HG03135 (cell line): ENCODE measurements at regions not wholly inside any gene's neighbourhood (a gene's known extent, or its start where the extent isn't known, plus 50 kb on each side); places are given as distances from the start of the nearest gene placed in this dataset.

Experiments used
- ATAC-seq: cut with Tn5 transposase; IDR thresholded peaks from one replicate; pipeline ENCODE4 v1.9.1; 2021; ENCODE audit warnings: mild to moderate bottlenecking, moderate library complexity; ENCODE audit not compliant: unreplicated experiment

DNA sequence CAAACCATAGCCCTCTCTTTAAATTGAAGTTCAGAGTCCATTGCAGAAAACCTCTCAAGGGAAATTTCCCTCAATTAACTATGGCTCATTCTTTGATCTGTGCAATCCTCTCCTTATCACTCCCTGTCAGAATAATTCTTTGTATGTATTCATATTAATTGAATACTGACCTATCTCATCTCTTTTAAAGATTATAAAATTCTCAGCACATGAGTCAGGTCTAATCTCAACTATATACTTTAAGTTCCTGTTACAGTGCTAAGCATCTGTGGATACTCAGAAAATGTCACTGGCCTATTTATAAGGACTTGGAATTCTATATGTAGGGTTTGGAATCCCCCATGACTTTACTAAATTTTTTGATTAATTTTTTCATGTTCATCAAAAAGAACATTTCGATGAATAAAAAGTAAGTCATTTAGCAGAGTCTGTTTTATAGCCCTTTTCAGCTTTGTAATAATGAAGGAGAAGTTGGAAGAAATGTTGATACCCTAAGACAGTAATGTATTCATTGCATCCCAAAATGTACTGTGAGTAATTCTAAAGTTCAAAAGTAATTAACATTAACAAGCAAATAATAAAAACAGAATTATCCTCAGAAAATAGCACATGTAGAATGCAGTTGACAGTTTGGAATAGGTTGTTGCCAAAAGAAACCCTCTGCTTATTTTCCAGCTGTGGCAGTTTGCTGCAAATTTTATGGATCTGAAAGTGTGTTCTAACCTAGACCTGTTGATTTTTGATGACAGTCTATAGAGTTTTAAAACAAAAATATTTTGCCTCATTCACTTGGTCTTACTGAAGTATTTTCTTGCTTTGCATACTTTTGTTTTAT is 503.4 kb upstream of the CBLB start:
- ATAC-seq: no peak

DNA sequence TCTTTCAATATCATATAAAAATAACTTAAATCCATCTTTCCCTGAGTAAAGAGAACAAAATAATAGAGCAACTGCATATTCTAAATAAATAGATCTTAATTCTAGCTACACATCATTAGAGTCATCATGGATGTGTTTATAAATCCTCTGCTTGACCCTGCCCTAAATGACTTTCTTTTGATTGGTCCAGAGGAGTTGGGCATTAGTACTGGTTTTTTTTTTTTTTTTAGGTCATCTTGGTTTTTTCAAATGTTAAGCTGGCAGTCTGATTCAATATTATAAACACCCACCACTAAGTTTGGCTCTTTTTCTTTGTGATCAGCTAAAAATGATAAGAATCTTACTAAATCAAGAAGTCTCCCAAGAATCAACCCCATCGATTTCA is 504.0 kb upstream of the CBLB start:
- ATAC-seq: no peak

DNA sequence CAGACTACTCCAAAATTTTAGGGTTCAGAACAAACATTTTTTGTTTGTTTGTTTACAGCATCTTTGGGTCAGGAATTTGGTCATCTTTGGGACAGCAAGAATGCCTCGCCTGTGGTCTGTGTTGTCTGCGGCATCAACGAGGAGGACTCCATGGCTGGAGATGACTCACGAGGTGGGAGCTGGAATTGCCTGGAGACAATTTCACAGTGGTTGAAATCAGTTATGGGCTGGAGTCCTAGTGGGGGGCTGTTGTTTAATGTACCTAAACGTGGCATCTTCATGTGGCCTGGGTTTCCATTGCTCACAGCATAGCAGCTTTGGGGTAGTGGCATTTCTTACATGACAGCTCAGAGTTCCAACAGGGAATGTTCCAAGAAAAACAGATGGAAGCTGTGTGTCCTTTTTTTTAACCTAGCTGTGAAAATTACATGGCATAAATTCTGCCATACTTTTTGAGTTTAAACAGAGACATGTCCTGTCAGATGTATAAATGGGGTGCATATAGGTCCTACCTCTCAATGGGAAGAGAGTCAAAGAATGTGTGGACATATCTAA is 507.3 kb upstream of the CBLB start:
- no peak for ATAC-seq

DNA sequence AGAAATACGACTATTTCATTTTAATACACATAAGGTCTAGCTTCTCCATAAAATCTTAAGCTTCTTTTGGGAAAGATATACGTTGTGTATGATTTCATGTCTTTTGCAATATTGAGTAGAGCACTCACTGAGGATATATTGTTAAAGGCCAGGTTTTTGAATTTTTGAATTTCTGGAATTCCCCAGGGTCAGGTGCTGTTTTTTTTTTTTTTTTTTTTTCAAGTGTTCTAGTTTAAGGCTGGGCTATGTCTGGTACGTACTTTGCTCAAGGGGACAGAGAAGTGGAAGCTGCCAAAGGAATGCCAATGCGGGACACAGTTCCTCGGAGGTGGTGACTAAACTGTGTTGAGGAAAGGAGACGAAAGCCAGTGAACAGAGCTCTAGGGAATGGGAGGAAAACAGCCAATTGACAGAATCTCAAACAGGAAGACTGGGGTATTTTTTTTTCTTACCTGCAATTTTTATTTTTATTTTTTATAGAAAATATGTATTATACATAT is 510.5 kb upstream of the CBLB start:
- no peak for ATAC-seq

DNA sequence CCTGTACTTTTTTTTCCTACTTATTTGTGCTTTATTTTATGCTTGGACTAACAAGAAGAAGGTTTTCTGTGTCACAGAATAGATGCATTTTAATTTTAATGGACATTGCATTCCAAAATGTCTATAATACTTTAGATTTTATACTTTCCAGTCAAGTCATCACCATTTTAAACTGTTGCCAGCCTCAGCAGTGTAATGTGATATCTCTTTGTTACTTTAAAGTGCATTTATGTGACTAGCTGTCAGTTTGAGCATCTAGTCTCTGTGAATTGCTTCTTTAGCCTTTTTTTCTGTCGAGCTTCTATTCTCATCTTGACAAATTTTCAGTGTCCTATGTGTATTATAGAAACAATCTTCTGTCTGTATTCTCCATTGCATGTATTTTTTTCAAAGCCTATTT is 511.4 kb upstream of the CBLB start:
- ATAC-seq: no peak

DNA sequence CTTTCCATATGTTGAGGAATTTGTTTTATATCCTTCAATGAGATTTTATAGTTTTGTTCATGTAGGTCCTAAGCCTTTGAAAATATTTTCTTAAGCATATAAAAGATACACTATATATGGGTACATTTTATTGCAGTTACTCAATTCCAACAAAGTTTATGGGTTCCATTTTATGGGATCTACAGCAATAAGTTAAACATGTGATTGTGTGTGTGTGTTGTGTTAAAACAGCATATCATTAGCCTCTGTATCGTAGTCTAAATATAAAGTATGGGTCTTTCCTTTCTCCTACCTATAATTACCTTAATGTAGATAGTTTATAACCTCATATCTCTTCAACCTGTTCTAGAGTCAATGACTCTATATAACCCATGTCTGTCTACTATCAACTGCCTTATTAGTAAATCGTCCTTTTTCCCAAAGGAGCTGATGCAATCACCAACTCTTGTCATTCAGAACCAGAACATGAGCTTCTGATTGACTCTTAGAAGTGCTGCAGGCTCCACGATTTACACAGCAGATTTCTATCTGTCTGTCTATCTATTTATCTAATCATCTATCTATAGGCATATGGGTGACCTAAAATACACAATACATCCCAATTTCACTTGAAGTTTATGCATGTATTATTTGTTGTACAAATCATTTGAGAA is 512.6 kb upstream of the CBLB start:
- ATAC-seq: no peak

DNA sequence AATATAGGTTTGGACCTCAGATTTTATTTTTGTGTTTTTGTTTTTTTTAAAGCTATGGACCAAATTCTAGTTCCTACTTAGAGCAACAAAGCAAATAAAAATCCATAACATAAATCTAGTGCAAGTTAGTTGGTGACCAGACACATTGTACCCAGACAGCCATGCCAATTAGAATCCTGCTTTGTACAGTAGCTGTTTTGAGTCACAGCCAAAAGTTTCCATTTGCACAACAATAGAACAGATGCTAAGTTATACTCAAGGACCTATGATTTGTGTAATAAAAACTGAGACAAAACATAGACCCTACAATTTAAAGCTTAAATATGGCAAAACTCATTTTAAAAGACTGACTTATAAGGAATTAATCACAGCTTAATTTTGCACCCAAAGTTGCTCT is 513.1 kb upstream of the CBLB start:
- no peak for ATAC-seq

DNA sequence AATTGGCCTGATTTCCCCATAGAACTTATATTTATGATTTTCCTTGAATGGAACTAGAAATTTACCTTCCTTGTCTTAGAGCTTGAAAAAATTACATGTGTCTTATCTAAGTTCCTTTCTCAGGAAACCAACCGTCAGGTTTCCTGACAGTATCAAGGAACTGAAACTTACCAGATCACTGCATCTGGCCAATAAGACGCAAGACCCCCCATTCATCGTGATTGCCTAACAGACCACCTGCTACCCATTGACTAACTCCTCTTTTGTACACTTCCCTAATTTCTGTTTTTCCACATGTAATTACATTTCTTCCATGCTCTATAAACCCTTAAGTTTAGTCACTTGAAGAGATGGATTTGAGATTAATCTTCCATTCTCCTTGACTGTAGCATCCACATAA is 517.2 kb upstream of the CBLB start:
- ATAC-seq: no peak

DNA sequence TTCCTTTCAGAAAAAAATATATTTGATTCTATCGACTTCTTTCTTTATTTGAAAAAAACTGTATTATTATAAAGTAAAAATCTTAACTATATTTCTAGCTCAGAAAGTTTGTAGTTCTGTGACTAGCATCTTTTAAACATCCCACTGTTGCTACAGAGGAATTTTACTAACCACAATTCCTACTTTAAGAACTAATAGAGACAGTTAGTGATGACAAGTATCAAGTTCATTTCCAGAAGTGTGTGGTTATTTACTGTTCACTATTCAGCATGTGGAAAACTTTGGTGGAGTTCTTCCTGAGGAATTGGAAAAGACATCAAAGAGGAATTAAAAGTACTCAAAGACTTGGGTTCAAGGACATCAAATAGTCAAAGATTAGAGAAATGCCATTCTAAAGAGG is 524.1 kb upstream of the CBLB start:
- ATAC-seq: no peak

DNA sequence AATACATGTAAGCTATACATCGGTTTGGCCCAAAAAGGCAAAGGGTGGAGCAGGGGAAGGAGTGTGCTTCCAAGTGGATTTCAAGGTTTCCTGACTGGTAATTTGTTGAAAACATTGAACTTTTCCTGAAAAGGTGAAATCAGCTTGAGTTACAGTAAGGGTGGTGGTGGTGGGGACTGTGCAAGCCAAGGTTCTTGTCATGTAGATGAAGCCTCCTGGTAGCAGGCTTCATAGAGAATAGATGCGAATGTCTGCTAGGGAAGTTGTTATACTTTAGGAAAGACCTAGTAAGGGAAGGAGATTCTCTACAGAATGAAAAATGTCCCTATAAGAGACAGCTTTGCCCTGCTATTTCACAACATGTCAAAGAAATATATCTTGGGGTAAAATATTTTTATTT is 528.2 kb upstream of the CBLB start:
- no peak for ATAC-seq

DNA sequence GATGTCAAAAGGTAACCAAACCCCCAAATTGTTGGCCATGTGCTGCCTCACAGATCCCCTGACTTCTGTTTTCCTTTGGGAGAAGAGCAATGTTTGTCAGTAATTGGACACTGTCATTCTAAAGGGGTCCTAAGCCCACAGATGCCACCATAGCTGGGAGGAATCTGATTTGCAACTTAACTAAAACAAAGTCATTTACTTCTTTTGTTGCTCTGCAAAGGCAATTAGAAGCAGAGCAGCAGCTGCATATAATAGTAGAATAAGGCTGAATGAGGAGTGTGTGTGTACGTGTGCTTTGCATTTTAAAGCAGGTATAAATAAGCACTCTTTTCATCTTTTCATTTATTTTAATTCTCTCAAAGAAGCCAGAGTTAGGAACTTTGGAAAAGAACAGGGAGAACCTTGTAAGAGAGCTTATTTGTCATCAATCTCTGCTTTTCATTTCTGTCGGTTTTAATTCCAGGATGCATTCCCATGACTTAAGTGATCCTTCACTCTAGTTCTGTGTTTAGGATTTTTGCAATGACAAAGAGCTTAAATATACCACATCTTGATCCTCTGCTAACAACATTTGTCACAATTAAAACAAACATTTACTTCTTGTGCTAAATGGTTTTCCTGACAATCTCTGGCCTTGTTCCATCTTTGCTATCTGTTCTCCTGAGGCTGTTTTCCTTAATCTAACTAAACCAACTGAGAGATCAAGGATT is 530.2 kb upstream of the CBLB start:
- no peak for ATAC-seq

DNA sequence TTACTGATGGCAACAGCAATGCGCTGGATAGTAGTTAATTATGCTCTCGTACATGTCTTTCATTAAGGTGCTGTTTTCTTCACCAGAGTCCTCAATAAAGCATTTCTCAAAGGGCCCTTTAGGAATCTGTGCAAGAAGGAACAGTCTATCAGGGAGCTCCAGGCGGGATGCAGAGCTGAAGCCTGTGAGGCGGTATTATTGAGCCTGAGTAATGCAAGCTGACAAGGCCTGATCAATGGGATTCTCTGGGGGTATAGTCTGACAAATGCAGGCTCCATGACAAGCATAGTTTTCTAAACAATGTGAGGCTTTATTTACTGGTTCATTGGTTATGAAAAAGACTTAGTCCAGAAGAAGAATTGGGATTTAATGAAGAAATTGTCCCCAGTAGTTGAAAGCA is 530.9 kb upstream of the CBLB start:
- ATAC-seq: no peak

DNA sequence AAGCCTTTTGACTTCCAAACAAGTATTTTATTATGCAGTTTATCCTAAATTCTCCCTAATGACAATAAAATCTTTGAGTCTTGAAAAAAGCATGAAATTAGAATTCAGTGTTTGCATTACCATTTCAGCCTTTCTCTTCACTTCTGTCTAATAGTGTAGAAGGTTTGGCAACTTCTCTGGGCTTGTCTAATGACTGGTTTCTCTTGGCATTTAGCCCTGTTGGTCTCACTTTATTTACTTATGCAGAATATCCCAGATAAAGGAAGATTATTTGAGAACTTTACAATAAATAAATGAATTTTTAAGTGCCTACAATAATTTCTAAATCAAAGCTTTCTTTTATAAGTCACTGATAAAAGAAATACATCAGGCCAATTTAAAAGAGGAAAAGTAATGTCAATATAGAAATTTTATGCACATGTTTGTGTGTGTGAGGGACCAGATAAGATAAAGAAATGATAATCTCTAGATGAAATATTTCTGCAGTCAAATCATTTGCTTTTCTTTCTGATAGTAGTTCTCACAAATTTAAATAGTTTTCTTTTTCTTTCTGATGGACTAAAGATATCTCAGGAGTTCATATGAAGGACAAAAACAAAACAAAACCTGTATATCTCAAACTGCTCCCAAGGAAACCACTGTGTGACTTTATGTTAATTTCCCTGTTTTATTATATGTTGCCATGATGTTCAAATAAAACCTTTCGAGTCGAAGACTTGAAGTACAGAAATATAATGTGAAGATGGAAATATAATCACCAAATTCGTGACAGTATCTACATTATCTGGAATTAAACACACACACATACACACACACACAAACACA is 533.1 kb upstream of the CBLB start:
- ATAC-seq: no peak

DNA sequence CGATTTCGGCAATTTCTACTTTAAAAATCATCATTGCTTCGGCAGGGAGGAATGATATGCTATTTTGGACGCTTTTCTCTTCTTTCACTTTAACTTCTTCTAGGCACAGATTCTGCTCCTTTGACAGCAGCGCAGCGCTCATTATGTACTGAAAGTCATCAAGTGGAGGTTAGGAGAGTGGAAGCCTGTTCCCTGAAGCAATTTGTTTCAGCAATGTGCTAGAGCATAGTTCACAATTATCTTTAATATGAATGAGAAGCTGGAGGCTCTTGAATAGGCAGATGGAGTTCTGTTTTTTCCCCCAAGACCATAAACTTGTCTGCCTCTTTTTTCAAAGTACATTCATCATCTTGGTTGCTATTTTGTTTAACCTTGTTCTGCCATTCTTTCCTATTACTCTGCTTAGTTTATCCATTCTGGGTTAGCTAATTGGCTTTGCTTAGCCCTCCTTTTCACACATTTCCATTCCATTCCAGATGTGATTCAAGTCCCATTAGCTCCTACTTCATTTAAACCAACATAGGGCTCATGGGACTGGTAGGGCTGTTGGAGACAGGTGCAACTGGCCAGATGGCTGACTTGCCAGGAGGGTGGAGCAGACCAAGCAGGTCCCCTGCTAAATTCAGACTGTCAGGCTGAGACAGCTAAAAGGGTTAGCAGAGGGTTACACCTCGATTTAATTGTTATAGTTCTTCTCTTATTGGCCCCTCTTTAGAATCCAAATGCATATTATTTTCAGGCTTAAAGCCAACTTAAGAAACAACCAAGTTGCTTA is 534.7 kb upstream of the CBLB start:
- no peak for ATAC-seq

DNA sequence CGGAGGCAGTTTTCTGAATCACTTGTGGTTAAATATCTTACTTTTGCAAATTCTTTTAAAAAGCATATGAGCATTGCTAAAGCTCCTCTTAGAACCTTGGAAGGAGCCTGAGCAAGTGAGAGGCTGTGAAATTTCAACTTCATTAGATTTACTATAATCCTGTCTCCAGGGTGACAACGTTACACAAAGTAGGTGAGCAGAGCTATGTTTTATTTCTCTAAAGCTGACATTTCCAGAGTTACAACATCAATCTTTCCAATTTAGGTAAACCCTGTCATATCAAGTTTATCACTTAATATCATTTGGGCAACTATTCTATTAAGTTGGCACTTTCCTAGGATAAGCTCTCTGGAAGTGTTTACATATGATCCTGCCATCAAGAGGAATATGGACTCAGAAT is 544.9 kb upstream of the CBLB start:
- ATAC-seq: no peak

DNA sequence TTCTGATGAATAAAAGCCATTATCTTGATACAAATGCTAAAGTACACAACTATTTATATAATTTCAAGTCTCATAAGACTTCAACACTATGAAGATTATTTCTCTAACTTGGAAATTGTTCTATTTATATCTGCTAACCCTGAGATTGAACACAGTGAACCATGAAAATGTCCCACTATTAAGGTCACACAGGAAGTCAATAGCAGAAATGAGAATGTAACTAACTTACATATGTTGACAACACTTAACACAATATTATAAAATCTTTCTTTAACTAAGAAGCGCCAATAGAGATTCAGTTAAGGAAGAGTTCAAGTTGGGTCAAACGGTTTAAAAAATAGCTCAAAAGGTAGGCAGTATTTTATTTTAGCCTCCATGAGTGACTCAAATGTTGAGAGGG is 551.8 kb upstream of the CBLB start:
- ATAC-seq: no peak

DNA sequence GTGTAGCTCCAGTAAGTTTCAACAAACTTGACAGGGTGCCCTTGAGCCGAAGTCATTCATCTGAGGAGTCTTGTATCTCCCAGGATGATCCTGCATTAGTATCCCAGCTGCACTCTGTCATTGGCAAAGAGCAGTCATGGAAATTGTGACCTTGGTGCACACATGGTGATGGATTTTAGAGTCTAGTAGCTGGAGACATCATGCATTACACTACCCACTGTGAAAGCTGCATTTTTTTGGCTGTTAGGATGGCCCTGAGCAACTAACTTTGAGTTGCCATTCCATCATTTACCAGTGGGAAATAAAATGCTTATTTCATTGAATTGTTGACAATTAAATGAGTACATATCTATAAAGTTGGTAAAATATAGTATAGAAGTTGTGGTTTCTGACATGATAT is 552.6 kb upstream of the CBLB start:
- ATAC-seq: no peak

DNA sequence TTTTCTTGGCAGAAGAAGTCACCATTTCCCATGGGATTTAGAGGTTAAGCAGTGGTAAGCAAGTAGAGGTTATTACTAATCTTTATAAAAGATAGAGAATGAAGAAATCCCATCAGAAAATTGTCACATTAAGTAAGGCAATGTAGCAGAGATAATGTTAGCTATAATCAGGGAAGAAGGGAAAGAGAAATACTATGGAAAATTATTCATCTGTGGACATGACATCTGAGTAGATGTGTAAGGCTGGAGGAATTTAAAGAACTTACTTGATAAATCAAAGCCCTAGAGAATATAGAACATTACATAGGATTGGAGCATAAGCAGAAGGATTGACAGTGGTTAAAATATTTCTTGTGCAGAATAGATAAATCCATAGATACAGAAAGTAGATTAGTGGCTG is 553.1 kb upstream of the CBLB start:
- ATAC-seq: no peak

DNA sequence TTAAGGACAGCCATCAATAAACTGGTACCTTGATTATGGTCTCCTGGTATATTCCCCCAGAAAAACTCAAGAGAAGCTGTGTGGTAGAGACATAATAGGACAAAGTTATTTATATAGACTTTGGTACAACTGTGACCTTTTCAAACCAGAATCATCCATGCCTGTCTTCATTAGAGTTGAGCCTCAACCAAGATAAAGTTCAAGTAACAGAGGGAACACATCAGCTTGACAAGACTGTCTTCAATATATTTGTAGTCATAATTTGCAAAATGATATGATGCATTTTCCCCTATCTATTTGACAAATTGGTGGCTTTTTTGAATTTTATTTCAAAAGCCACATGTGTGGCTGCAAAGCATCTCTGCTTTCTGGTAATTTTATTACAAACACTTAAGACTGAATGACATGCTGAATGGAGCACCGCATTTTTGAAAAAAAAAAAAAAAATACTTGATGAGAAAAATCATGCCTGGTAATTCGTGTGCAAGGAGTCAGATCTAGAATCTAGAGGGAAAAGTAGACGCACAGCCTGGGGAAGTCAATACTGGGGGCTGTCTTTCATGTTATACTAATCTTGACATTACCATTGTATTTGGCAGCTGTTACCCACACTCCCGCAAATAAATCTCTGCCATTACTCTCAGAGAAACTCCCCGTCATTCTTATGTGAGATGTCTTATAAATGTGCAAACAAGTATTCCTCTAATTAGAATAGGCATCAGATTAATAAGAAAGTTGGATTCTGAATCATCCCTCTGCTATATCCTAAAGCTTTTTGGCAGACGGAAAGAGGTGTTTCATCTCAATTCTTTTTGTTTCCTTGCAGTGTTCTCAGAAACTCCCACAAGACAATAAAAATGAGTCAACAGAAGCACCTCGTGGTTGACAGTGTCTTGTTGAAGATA is 554.8 kb upstream of the CBLB start:
- no peak for ATAC-seq
